DND-41 (cell line): ENCODE measurements at regions not wholly inside any gene's neighbourhood (a gene's known extent, or its start where the extent isn't known, plus 50 kb on each side); places are given as distances from the start of the nearest gene placed in this dataset.

Experiments
- ATAC-seq: fragments of 200-7000 bp; cut with Tn5 transposase; 3 replicates; pipeline ENCODE4 v1.9.1; 2021; ENCODE audit warnings: low read depth; ENCODE audit not compliant: insufficient read depth
- DNase-seq: peaks from one replicate; pipeline ENCODE4 v3.0.0-alpha.2; 2020
- H2AFZ ChIP-seq: 2 replicates; pipeline ENCODE4 v1.6.0; 2012; ENCODE audit warnings: low read depth, low read length
- H3K27ac ChIP-seq: 2 replicates; pipeline ENCODE4 v1.5.1; 2012; ENCODE audit warnings: low read length, inconsistent platforms
- H3K27me3 ChIP-seq: fragments of 200-600 bp; sonication (generic); 2 replicates; pipeline ENCODE4 v1.6.0; 2012; ENCODE audit warnings: low read length, mild to moderate bottlenecking, inconsistent platforms; ENCODE audit not compliant: insufficient read depth, poor library complexity
- H3K36me3 ChIP-seq: 2 replicates; pipeline ENCODE4 v1.5.1; 2012; ENCODE audit warnings: low read length, inconsistent platforms; ENCODE audit not compliant: insufficient read depth
- H3K4me1 ChIP-seq: 2 replicates; pipeline ENCODE4 v1.5.1; 2012; ENCODE audit warnings: mild to moderate bottlenecking, low read length; ENCODE audit not compliant: insufficient read depth
- H3K4me2 ChIP-seq: 2 replicates; pipeline ENCODE4 v1.6.0; 2012; ENCODE audit warnings: mild to moderate bottlenecking, moderate library complexity, low read length, inconsistent platforms; ENCODE audit not compliant: insufficient read depth
- H3K4me3 ChIP-seq, 2 experiments: fragments of 200-600 bp in 1 of 2; shearing (Covaris generic) in 1 of 2; 2 replicates each; pipeline ENCODE4 v1.5.1; 2012 to 2016; ENCODE audit warnings: inconsistent platforms in 2 of 2, low read length in 2 of 2, mild to moderate bottlenecking in 2 of 2, low read depth in 1 of 2, moderate library complexity in 1 of 2
- H3K79me2 ChIP-seq: 2 replicates; pipeline ENCODE4 v1.6.0; 2012; ENCODE audit warnings: low read length, inconsistent platforms; ENCODE audit not compliant: insufficient read depth
- H3K9ac ChIP-seq: 2 replicates; pipeline ENCODE4 v1.6.0; 2012; ENCODE audit warnings: low read depth, mild to moderate bottlenecking, inconsistent platforms, low read length, moderate library complexity
- H3K9me3 ChIP-seq: 2 replicates; pipeline ENCODE4 v1.5.1; 2012; ENCODE audit warnings: low read length, moderate library complexity, mild to moderate bottlenecking, inconsistent platforms; ENCODE audit not compliant: insufficient read depth, severe bottlenecking
- H4K20me1 ChIP-seq: 2 replicates; pipeline ENCODE4 v1.6.0; 2012; ENCODE audit warnings: low read length; ENCODE audit not compliant: insufficient read depth
- CTCF ChIP-seq: IDR thresholded peaks from 2 replicates; pipeline ENCODE4 v1.5.1; 2012; ENCODE audit warnings: borderline replicate concordance, low read length, moderate library complexity, mild to moderate bottlenecking; ENCODE audit not compliant: poor library complexity, severe bottlenecking; ENCODE audit errors: extremely low read depth
- EZH2 ChIP-seq: IDR thresholded peaks from 3 replicates; pipeline ENCODE4 v1.6.1; 2012; ENCODE audit warnings: borderline replicate concordance, low read depth, mild to moderate bottlenecking, moderate library complexity, low read length, inconsistent platforms; ENCODE audit not compliant: severe bottlenecking

GRCh38 chr10:121268363-121268762, 329.9 kb downstream of the FGFR2 start:
- no peak overlapping the region for H3K4me3 ChIP-seq
- TF ChIP-seq EZH2 (no peak), CTCF (no peak)
- H3K4me2 ChIP-seq, result no peak overlapping the region
- no peaks in the 10 kb centered on the region for H4K20me1 ChIP-seq
- DNase-seq (no peak), ATAC-seq (no peak)
- no peak overlapping the region for H3K27ac ChIP-seq
- peaks cover 3% of the 10 kb centered on the region for H3K27me3 ChIP-seq
- no peak overlapping the region for H2AFZ ChIP-seq
- no peak overlapping the region for H3K9ac ChIP-seq
- H3K4me1 ChIP-seq, result no peaks in the 10 kb centered on the region
- no peaks in the 10 kb centered on the region for H3K9me3 ChIP-seq
- no peaks in the 10 kb centered on the region for H3K36me3 ChIP-seq
- H3K79me2 ChIP-seq, result no peaks in the 10 kb centered on the region

- H3K4me1 ChIP-seq, result no peaks in the 10 kb centered on the region
- no peaks in the 10 kb centered on the region for H3K79me2 ChIP-seq
- no peak overlapping the region for H3K4me2 ChIP-seq
- H4K20me1 ChIP-seq, result no peaks in the 10 kb centered on the region
- H3K9me3 ChIP-seq, result no peaks in the 10 kb centered on the region
- DNase-seq (no peak), ATAC-seq (no peak)
- H3K27ac ChIP-seq, result no peak overlapping the region
- TF ChIP-seq CTCF, result no peak
- TF ChIP-seq EZH2, result no peak
- H3K9ac ChIP-seq, result no peak overlapping the region
- no peak overlapping the region for H2AFZ ChIP-seq
- no peak overlapping the region for H3K4me3 ChIP-seq
- H3K36me3 ChIP-seq, result no peaks in the 10 kb centered on the region
- H3K27me3 ChIP-seq, result peaks cover 3% of the 10 kb centered on the region
Measured at GRCh38 chr10:121268863-121269432, 329.3 kb downstream of the FGFR2 start.

GRCh38 chr10:121270906-121271305, 327.3 kb downstream of the FGFR2 start:
- Histone ChIP-seq H2AFZ (no peak overlapping the region), H3K4me3 (no peak overlapping the region), H3K27me3 (peaks cover under 1% of the 10 kb centered on the region), H4K20me1 (no peaks in the 10 kb centered on the region), H3K9me3 (no peaks in the 10 kb centered on the region), H3K36me3 (no peaks in the 10 kb centered on the region), H3K4me1 (no peaks in the 10 kb centered on the region), H3K4me2 (no peak overlapping the region), H3K79me2 (no peaks in the 10 kb centered on the region), H3K9ac (no peak overlapping the region), H3K27ac (no peak overlapping the region)
- TF ChIP-seq CTCF, result no peak
- TF ChIP-seq EZH2, result no peak
- ATAC-seq, result no peak
- no peak for DNase-seq

GRCh38 chr10:121276046-121276445, 322.2 kb downstream of the FGFR2 start:
- Histone ChIP-seq H3K27ac (no peak overlapping the region), H2AFZ (no peak overlapping the region), H3K4me1 (no peaks in the 10 kb centered on the region), H4K20me1 (no peaks in the 10 kb centered on the region), H3K27me3 (peaks cover 3% of the 10 kb centered on the region), H3K9ac (no peak overlapping the region), H3K36me3 (no peaks in the 10 kb centered on the region), H3K79me2 (no peaks in the 10 kb centered on the region), H3K4me3 (no peak overlapping the region), H3K9me3 (no peaks in the 10 kb centered on the region), H3K4me2 (no peak overlapping the region)
- ATAC-seq (no peak), DNase-seq (no peak)
- no peak for TF ChIP-seq CTCF
- TF ChIP-seq EZH2, result no peak
